Mucosa of rectum (tissue), 2 donors: ENCODE measurements at regions not wholly inside any gene's neighbourhood (a gene's known extent, or its start where the extent isn't known, plus 50 kb on each side); places are given as distances from the start of the nearest gene placed in this dataset.

ENCODE experiments used
- H3K27ac ChIP-seq, 2 donors: one replicate each; pipeline ENCODE4 v1.7.0; 2013; ENCODE audit warnings: inconsistent platforms in 2 of 2, low read depth in 2 of 2, low read length in 2 of 2
- H3K27me3 ChIP-seq, 2 donors: one replicate each; pipeline ENCODE4 v1.7.0; 2013; ENCODE audit warnings: low read length in 2 of 2; ENCODE audit not compliant: control insufficient read depth in 2 of 2, insufficient read depth in 2 of 2
- H3K36me3 ChIP-seq, 2 donors: one replicate each; pipeline ENCODE4 v1.7.0; 2013; ENCODE audit warnings: low read length in 2 of 2; ENCODE audit not compliant: control insufficient read depth in 2 of 2, insufficient read depth in 2 of 2
- H3K4me1 ChIP-seq, 2 donors: one replicate each; pipeline ENCODE4 v1.7.0; 2013; ENCODE audit warnings: low read length in 2 of 2, mild to moderate bottlenecking in 1 of 2; ENCODE audit not compliant: control insufficient read depth in 2 of 2, insufficient read depth in 2 of 2
- H3K4me3 ChIP-seq, 2 donors: one replicate each; pipeline ENCODE4 v1.7.0; 2013; ENCODE audit warnings: low read length in 2 of 2
- H3K9ac ChIP-seq, 2 donors: one replicate each; pipeline ENCODE4 v1.7.0; 2013; ENCODE audit warnings: low read length in 2 of 2, low read depth in 1 of 2, mild to moderate bottlenecking in 1 of 2
- H3K9me3 ChIP-seq, 2 donors: one replicate each; pipeline ENCODE4 v1.7.0; 2013; ENCODE audit warnings: low read length in 2 of 2; ENCODE audit not compliant: control insufficient read depth in 2 of 2
- donor health status: healthy.
- donor health status: Normal muscosa, but diverticular disease.

DNA sequence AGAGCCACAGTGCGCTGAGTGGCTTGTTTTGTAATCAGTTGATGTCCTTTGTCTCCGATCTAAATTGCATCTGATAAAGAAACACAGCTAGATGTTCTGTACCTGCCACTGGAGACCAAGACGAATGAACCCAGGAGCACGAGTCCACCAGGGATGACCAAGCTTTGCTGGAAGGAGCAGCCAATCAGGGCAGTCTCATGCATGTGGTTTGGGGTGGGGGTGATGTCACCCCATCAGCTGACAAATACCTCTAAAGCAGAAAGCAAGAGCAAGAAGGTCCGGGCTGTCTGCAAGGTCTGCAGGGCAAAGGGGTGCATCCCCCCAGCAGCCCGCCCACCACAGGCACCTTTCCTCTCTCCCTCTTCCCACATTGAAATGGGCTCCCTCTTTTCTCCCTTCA lies 653.8 kb downstream of the AJAP1 start:
- Histone ChIP-seq H3K27me3 (no peaks in the 10 kb centered on the region), H3K27ac (no peak overlapping the region), H3K4me1 (no peaks in the 10 kb centered on the region), H3K9me3 (no peaks in the 10 kb centered on the region), H3K4me3 (no peak overlapping the region), H3K9ac (no peak overlapping the region), H3K36me3 (no peaks in the 10 kb centered on the region)

- Histone ChIP-seq H3K4me3 (no peak overlapping the region), H3K9me3 (no peaks in the 10 kb centered on the region), H3K27ac (no peak overlapping the region), H3K36me3 (no peaks in the 10 kb centered on the region), H3K4me1 (no peaks in the 10 kb centered on the region), H3K9ac (no peak overlapping the region), H3K27me3 (no peaks in the 10 kb centered on the region)
Observed at GRCh38 chr1:5304702-5305101, 650.3 kb downstream of the AJAP1 start.

GRCh38 chr1:5298376-5298775 lies 644.0 kb downstream of the AJAP1 start:
- Histone ChIP-seq H3K9me3 (no peaks in the 10 kb centered on the region), H3K36me3 (no peaks in the 10 kb centered on the region), H3K27me3 (no peaks in the 10 kb centered on the region), H3K4me3 (no peak overlapping the region), H3K4me1 (no peaks in the 10 kb centered on the region), H3K27ac (no peak overlapping the region), H3K9ac (no peak overlapping the region)

GRCh38 chr1:5297886-5298239 lies 643.5 kb downstream of the AJAP1 start:
- no peaks in the 10 kb centered on the region for H3K36me3 ChIP-seq
- no peak overlapping the region for H3K27ac ChIP-seq
- H3K9me3 ChIP-seq, result no peaks in the 10 kb centered on the region
- H3K4me3 ChIP-seq, result no peak overlapping the region
- no peaks in the 10 kb centered on the region for H3K4me1 ChIP-seq
- no peak overlapping the region for H3K9ac ChIP-seq
- no peaks in the 10 kb centered on the region for H3K27me3 ChIP-seq

GRCh38 chr1:5297180-5297885 lies 642.9 kb downstream of the AJAP1 start:
- Histone ChIP-seq H3K9ac (no peak overlapping the region), H3K27ac (no peak overlapping the region), H3K36me3 (no peaks in the 10 kb centered on the region), H3K4me3 (no peak overlapping the region), H3K27me3 (no peaks in the 10 kb centered on the region), H3K9me3 (no peaks in the 10 kb centered on the region), H3K4me1 (no peaks in the 10 kb centered on the region)

GRCh38 chr1:5296557-5297179 lies 642.3 kb downstream of the AJAP1 start:
- H3K9ac ChIP-seq, result no peak overlapping the region
- H3K4me3 ChIP-seq, result no peak overlapping the region
- no peaks in the 10 kb centered on the region for H3K9me3 ChIP-seq
- no peaks in the 10 kb centered on the region for H3K4me1 ChIP-seq
- H3K36me3 ChIP-seq, result no peaks in the 10 kb centered on the region
- H3K27me3 ChIP-seq, result no peaks in the 10 kb centered on the region
- H3K27ac ChIP-seq, result no peak overlapping the region

DNA sequence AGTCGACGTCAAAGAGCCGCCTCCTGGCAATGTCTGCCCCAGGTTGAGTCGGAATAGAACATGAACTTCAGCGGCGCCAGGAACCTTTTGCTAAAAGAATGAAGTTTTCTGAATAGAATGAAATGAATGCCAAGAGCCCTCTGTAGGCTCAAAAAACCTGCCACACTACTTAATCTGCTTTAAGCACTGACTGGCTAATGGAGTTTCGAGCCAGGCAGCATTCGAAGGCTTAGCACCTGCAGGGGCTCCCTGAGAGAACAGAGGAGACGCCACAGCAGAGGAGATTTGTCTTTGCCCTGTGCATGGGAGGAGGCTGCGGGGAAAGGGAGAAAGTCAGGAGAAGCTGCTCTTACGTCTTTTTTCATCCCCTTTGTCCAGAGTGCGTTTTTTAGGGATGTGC lies 641.7 kb downstream of the AJAP1 start:
- Histone ChIP-seq H3K27ac (no peak overlapping the region), H3K36me3 (no peaks in the 10 kb centered on the region), H3K9ac (no peak overlapping the region), H3K27me3 (no peaks in the 10 kb centered on the region), H3K4me3 (no peak overlapping the region), H3K4me1 (no peaks in the 10 kb centered on the region), H3K9me3 (no peaks in the 10 kb centered on the region)

DNA sequence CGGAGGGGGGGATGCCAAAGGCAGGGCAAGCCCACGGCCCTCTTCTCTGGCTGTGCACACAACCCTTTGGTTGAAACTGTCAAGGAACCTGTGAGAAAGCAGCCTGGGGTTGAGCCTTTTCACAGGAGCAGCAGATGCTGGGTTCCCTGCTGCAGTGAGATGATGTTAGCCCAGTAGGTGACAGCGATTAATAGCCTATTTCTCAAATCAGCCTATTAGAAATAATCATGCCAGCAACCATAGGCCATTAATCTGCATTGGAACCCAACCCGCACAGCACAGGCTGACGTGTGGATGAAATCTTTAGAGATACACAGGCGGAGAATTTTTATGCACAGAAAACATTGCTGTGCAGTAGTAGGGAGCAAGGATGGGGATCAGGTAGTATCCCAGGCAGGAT lies 637.5 kb downstream of the AJAP1 start:
- H3K4me3 ChIP-seq, result no peak overlapping the region
- no peaks in the 10 kb centered on the region for H3K9me3 ChIP-seq
- no peaks in the 10 kb centered on the region for H3K27me3 ChIP-seq

GRCh38 chr1:5287178-5288150 lies 633.1 kb downstream of the AJAP1 start:
- no peaks in the 10 kb centered on the region for H3K36me3 ChIP-seq
- H3K27ac ChIP-seq, result no peak overlapping the region
- no peaks in the 10 kb centered on the region for H3K4me1 ChIP-seq
- no peaks in the 10 kb centered on the region for H3K27me3 ChIP-seq
- no peaks in the 10 kb centered on the region for H3K9me3 ChIP-seq
- H3K9ac ChIP-seq, result no peak overlapping the region
- H3K4me3 ChIP-seq, result no peak overlapping the region

More for the DNA sequence above, 637.5 kb downstream of the AJAP1 start:
- no peak overlapping the region for H3K9ac ChIP-seq
- H3K4me1 ChIP-seq, result no peaks in the 10 kb centered on the region
- H3K36me3 ChIP-seq, result no peaks in the 10 kb centered on the region
- H3K27ac ChIP-seq, result no peak overlapping the region

- Histone ChIP-seq H3K4me3 (no peak overlapping the region), H3K27me3 (no peaks in the 10 kb centered on the region), H3K4me1 (no peaks in the 10 kb centered on the region), H3K27ac (no peak overlapping the region), H3K9ac (no peak overlapping the region), H3K9me3 (no peaks in the 10 kb centered on the region), H3K36me3 (no peaks in the 10 kb centered on the region)
Observed at GRCh38 chr1:5286244-5286643, 631.8 kb downstream of the AJAP1 start.
